H1 (cell line): ENCODE measurements at regions not wholly inside any gene's neighbourhood (a gene's known extent, or its start where the extent isn't known, plus 50 kb on each side); places are given as distances from the start of the nearest gene placed in this dataset.

Experiments
- CTCF ChIA-PET: fragments of 300-600 bp; sonication (Branson Sonifier 250); formaldehyde crosslinking; loops from one replicate; lab custom pipeline; 2021; ENCODE audit not compliant: partially characterized antibody; lab: Charles Lee
- POLR2A ChIA-PET: fragments of 300-600 bp; sonication (Branson Sonifier 250); formaldehyde crosslinking; loops from one replicate; lab custom pipeline; 2021; ENCODE audit warnings: inconsistent platforms; ENCODE audit not compliant: partially characterized antibody; lab: Charles Lee
- DNase-seq, 2 experiments: peaks; one replicate each; pipeline versions ENCODE4 v3.0.0 to v3.0.0-alpha.2; 2010 to 2022; ENCODE audit warnings: low spot score in 2 of 2, low read depth in 1 of 2, mixed read lengths in 1 of 2
- FAIRE-seq: peaks from 2 replicates; lab custom pipeline; 2011; peaks lifted over from hg19 to GRCh38; lab: Jason Lieb, UNC
- H2AFZ ChIP-seq: 2 replicates; pipeline ENCODE4 v1.8.1; 2012; ENCODE audit warnings: low read length, inconsistent platforms
- H2AK5ac ChIP-seq: 2 replicates; pipeline ENCODE4 v1.6.1; 2013; ENCODE audit warnings: low read depth, low read length
- H2BK120ac ChIP-seq: replicated peaks from 2 replicates; pipeline ENCODE3; 2013; ENCODE audit warnings: low read depth, low read length, inconsistent platforms
- H2BK12ac ChIP-seq: 2 replicates; pipeline ENCODE4 v1.6.1; 2013; ENCODE audit warnings: low read depth, low read length
- H2BK15ac ChIP-seq: 2 replicates; pipeline ENCODE4 v1.6.1; 2013; ENCODE audit warnings: low read length
- H2BK20ac ChIP-seq: 2 replicates; pipeline ENCODE4 v1.6.1; 2013; ENCODE audit warnings: low read length
- H2BK5ac ChIP-seq: 2 replicates; pipeline ENCODE4 v1.6.1; 2013; ENCODE audit warnings: low read depth, low read length
- H3K14ac ChIP-seq: 2 replicates; pipeline ENCODE4 v1.6.1; 2013; ENCODE audit warnings: inconsistent platforms; ENCODE audit not compliant: insufficient read length
- H3K18ac ChIP-seq: 2 replicates; pipeline ENCODE4 v1.6.1; 2013; ENCODE audit warnings: low read length; ENCODE audit errors: extremely low read depth
- H3K23ac ChIP-seq: 2 replicates; pipeline ENCODE4 v1.6.1; 2013; ENCODE audit warnings: inconsistent platforms; ENCODE audit not compliant: insufficient read length
- H3K23me2 ChIP-seq: 2 replicates; pipeline ENCODE4 v1.6.1; 2013; ENCODE audit warnings: low read depth, low read length
- H3K27ac ChIP-seq: 2 replicates; pipeline ENCODE4 v1.6.1; 2011; ENCODE audit warnings: low read depth, low read length, inconsistent platforms
- H3K27me3 ChIP-seq, 4 experiments: replicated peaks in 1 of 4; 1 replicate in 1 of 4; 2 replicates in 3 of 4; pipeline versions ENCODE4 v1.6.1 to v1.8.1; 2011 to 2013; ENCODE audit warnings: low read length in 3 of 4, mild to moderate bottlenecking in 3 of 4, inconsistent platforms in 2 of 4, mixed read lengths in 2 of 4, moderate library complexity in 1 of 4; ENCODE audit not compliant: control insufficient read depth in 3 of 4, insufficient read depth in 3 of 4; ENCODE audit errors: extremely low read depth in 1 of 4
- H3K36me3 ChIP-seq, 4 experiments: 2 replicates each; pipeline versions ENCODE4 v1.6.1 to v1.8.1; 2011 to 2013; ENCODE audit warnings: mild to moderate bottlenecking in 4 of 4, low read length in 3 of 4, moderate library complexity in 2 of 4, control low read depth in 1 of 4, inconsistent platforms in 1 of 4; ENCODE audit not compliant: insufficient read depth in 4 of 4, control insufficient read depth in 2 of 4
- H3K4ac ChIP-seq: replicated peaks from 2 replicates; pipeline ENCODE3; 2013; ENCODE audit warnings: low read length, low read depth, mixed read lengths, inconsistent platforms; ENCODE audit not compliant: insufficient read length
- H3K4me1 ChIP-seq, 4 experiments: replicated peaks in 1 of 4; 1 replicate in 1 of 4; 2 replicates in 3 of 4; pipeline versions ENCODE4 v1.6.1 to v1.8.1; 2011 to 2013; ENCODE audit warnings: low read length in 3 of 4, inconsistent platforms in 2 of 4, mixed read lengths in 1 of 4; ENCODE audit not compliant: insufficient read depth in 4 of 4, control insufficient read depth in 3 of 4
- H3K4me2 ChIP-seq, 2 experiments: 2 replicates each; pipeline versions ENCODE4 v1.6.1 to v1.8.1; 2011 to 2013; ENCODE audit warnings: low read depth in 2 of 2, low read length in 2 of 2, control low read depth in 1 of 2, inconsistent platforms in 1 of 2, mild to moderate bottlenecking in 1 of 2; ENCODE audit not compliant: insufficient read depth in 1 of 2
- H3K4me3 ChIP-seq, 4 experiments: fragments of 200-600, 300-600 bp in 1 of 4; sonication (generic), shearing (Covaris generic), sonication (Bioruptor Twin) in 1 of 4; 2 replicates each; pipeline versions ENCODE4 v1.5.1 to v1.8.1; 2011 to 2016; ENCODE audit warnings: low read length in 4 of 4, low read depth in 3 of 4, control low read depth in 2 of 4, inconsistent platforms in 2 of 4, mild to moderate bottlenecking in 2 of 4, mixed read lengths in 1 of 4, moderate library complexity in 1 of 4; ENCODE audit not compliant: insufficient read depth in 2 of 4; ENCODE audit errors: extremely low read depth in 1 of 4
- H3K56ac ChIP-seq: replicated peaks from 2 replicates; pipeline ENCODE3; 2013; ENCODE audit warnings: low read depth, mild to moderate bottlenecking, mixed read lengths, low read length, inconsistent platforms; ENCODE audit not compliant: insufficient read length
- H3K79me1 ChIP-seq: 2 replicates; pipeline ENCODE4 v1.6.1; 2013; ENCODE audit warnings: low read depth, low read length, control low read depth
- H3K79me2 ChIP-seq, 2 experiments: 2 replicates each; pipeline versions ENCODE4 v1.6.1 to v1.8.1; 2012 to 2013; ENCODE audit warnings: low read length in 2 of 2, mild to moderate bottlenecking in 2 of 2, inconsistent platforms in 1 of 2; ENCODE audit not compliant: insufficient read depth in 2 of 2, control insufficient read depth in 1 of 2
- H3K9ac ChIP-seq, 4 experiments: replicated peaks in 1 of 4; 1 replicate in 1 of 4; 2 replicates in 3 of 4; pipeline versions ENCODE4 v1.6.1 to v1.8.1; 2011 to 2013; ENCODE audit warnings: low read depth in 3 of 4, low read length in 3 of 4, control low read depth in 2 of 4, mild to moderate bottlenecking in 2 of 4, moderate library complexity in 2 of 4, inconsistent platforms in 1 of 4; ENCODE audit errors: extremely low read depth in 1 of 4
- H3K9me3 ChIP-seq, 2 experiments: 2 replicates each; pipeline versions ENCODE4 v1.6.1 to v1.8.1; 2012 to 2013; ENCODE audit warnings: mild to moderate bottlenecking in 2 of 2, moderate library complexity in 2 of 2, control low read depth in 1 of 2, inconsistent platforms in 1 of 2, low read depth in 1 of 2, low read length in 1 of 2, mixed read lengths in 1 of 2; ENCODE audit not compliant: insufficient read depth in 2 of 2
- H4K20me1 ChIP-seq, 2 experiments: replicated peaks in 1 of 2; 2 replicates each; pipeline versions ENCODE3 to v1.8.1; 2011 to 2013; ENCODE audit warnings: inconsistent platforms in 2 of 2, low read length in 2 of 2, mild to moderate bottlenecking in 1 of 2; ENCODE audit not compliant: insufficient read depth in 2 of 2, control insufficient read depth in 1 of 2
- H4K5ac ChIP-seq: 2 replicates; pipeline ENCODE4 v1.6.1; 2013; ENCODE audit warnings: low read length, low read depth, mixed read lengths, inconsistent platforms; ENCODE audit not compliant: insufficient read length
- H4K8ac ChIP-seq: 2 replicates; pipeline ENCODE4 v1.8.0; 2013; ENCODE audit warnings: mild to moderate bottlenecking, moderate library complexity, low read length, inconsistent platforms; ENCODE audit not compliant: insufficient read depth; ENCODE audit errors: extremely low read depth
- H4K91ac ChIP-seq: replicated peaks from 2 replicates; pipeline ENCODE3; 2013; ENCODE audit warnings: low read length, mixed read lengths, inconsistent platforms; ENCODE audit not compliant: insufficient read length
- BACH1 ChIP-seq: IDR thresholded peaks from 2 replicates; pipeline ENCODE4 v1.6.1; 2012; ENCODE audit warnings: low read length, improper control_type of control experiment
- CBX8 ChIP-seq: fragments of 300-800, 300-1000 bp; sonication (generic); IDR thresholded peaks from 2 replicates; pipeline ENCODE4 v1.7.1; 2016; ENCODE audit warnings: low read depth, low read length, borderline replicate concordance
- HDAC2 ChIP-seq, 2 experiments: fragments of 300-600 bp in 1 of 2; sonication (generic) in 1 of 2; IDR thresholded peaks; 2 replicates each; pipeline ENCODE4 v1.6.1; 2011 to 2012; ENCODE audit warnings: low read depth in 2 of 2, low read length in 2 of 2, mild to moderate bottlenecking in 2 of 2, moderate library complexity in 2 of 2, borderline replicate concordance in 1 of 2, inconsistent platforms in 1 of 2
- KDM5A ChIP-seq: fragments of 200-600 bp; IDR thresholded peaks from 2 replicates; pipeline ENCODE4 v1.7.1; 2012; ENCODE audit warnings: mild to moderate bottlenecking, low read length, inconsistent platforms, mixed read lengths
- SP4 ChIP-seq: IDR thresholded peaks from 2 replicates; pipeline ENCODE4 v1.6.1; 2012; ENCODE audit warnings: low read length, inconsistent platforms
- SRF ChIP-seq: IDR thresholded peaks from 2 replicates; pipeline ENCODE4 v1.6.1; 2011; ENCODE audit warnings: mild to moderate bottlenecking, low read depth, low read length, moderate library complexity
- WGBS, 2 experiments: shearing (Covaris generic) in 1 of 2; methylation state at CpG; one replicate each; pipeline versions ENCODE4 v1.1.6 to v1.1.7; 2013 to 2015; ENCODE audit warnings: low lambda C conversion rate in 2 of 2, mixed read lengths in 2 of 2, inconsistent platforms in 1 of 2, low coverage in 1 of 2, missing lambda C conversion rate in 1 of 2; ENCODE audit not compliant: insufficient replicate concordance in 2 of 2, insufficient coverage in 1 of 2, insufficient read length in 1 of 2; ENCODE audit errors: extremely low coverage in 1 of 2, missing lambda C conversion rate in 1 of 2; 5-methylcytosine and 5-hydroxymethylcytosine counted together
- TF ChIP-seq, protein P1 (sequence below): IDR thresholded peaks from 2 replicates; pipeline ENCODE4 v1.6.1; 2012; ENCODE audit warnings: inconsistent platforms

DNA sequence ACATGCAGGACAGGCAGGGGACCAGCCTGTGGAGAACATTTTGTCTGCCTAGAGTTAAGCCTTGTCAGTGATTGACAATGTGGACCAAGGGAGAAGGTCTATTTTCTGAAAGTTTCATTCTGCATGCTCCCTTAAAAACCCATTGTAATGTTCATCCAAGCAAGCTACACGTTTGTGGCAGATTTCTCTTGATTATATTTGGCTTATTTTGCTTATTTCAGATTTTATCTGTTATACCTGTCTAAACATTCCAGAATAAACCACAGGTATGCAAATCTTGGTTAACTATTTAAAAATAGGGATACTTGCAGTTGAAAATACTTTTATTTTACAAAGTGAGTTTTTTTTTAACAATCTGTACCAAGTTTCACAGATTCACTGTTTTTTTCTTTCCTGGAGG lies 78.2 kb upstream of the F3 start:
- Histone ChIP-seq H4K91ac (peak overlapping the region; percentile 17), H2BK15ac (no peak overlapping the region), H2BK5ac (no peak overlapping the region), H2BK12ac (no peak overlapping the region), H2AK5ac (no peak overlapping the region), H3K4ac (no peak overlapping the region), H2AFZ (no peak overlapping the region), H3K23ac (no peak overlapping the region), H3K9me3 (peaks cover 0 to 3% of the 10 kb centered on the region in 2 experiments; a peak in 1 of 4 replicates), H4K8ac (no peak overlapping the region), H3K9ac (no peak overlapping the region), H3K4me2 (no peak overlapping the region), H3K79me1 (no peaks in the 10 kb centered on the region), H2BK120ac (no peak overlapping the region), H3K56ac (no peak overlapping the region), H4K20me1 (no peaks in the 10 kb centered on the region), H3K4me1 (peaks cover 12 to 18% (median 17%) of the 10 kb centered on the region in 4 experiments), H2BK20ac (no peak overlapping the region), H3K27ac (no peak overlapping the region), H3K18ac (no peak overlapping the region), H3K14ac (no peak overlapping the region), H3K4me3 (no peak overlapping the region), H3K27me3 (peaks cover 0 to 8% (median 6%) of the 10 kb centered on the region in 4 experiments; a peak in 6 of 7 replicates), H3K79me2 (no peaks in the 10 kb centered on the region), H3K23me2 (no peaks in the 10 kb centered on the region), H3K36me3 (no peaks in the 10 kb centered on the region), H4K5ac (no peak overlapping the region)
- TF ChIP-seq HDAC2 (IDR thresholded peaks at IDR 0.05; ENCODE audit: borderline replicate concordance in 1 of 2, low read depth in 2 of 2, low read length in 2 of 2) (no peak), BACH1 (no peak), SP4 (no peak), CBX8 (no peak), SRF (no peak), KDM5A (no peak)
- TF ChIP-seq, protein P1, sequence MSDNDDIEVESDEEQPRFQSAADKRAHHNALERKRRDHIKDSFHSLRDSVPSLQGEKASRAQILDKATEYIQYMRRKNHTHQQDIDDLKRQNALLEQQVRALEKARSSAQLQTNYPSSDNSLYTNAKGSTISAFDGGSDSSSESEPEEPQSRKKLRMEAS = no peak
- FAIRE-seq (no peak), DNase-seq (no peak)
- CTCF ChIA-PET = interaction anchor here (1.4 to 2.2 kb wide), 2 partner anchors 20 to 96 kb away, joined by 4 to 6 read pairs; no protein-coding TSS in a partner anchor
- WGBS, 2 experiments = 56% methylated on average over 1 of the region's 1 CpG; no CpG with 5 or more reads in 1 of the 2 experiments
- POLR2A ChIA-PET = no interaction called here
